Heart right ventricle (tissue), 16 donors: ENCODE measurements at regions not wholly inside any gene's neighbourhood (a gene's known extent, or its start where the extent isn't known, plus 50 kb on each side); places are given as distances from the start of the nearest gene placed in this dataset.

ENCODE experiments used
- ATAC-seq, 8 donors: fragments of 200-7000 bp; cut with Tn5 transposase; one replicate each; pipeline ENCODE4 v1.9.1; 2020; ENCODE audit warnings: mild to moderate bottlenecking in 8 of 8, moderate library complexity in 8 of 8, moderate number of reproducible peaks in 1 of 8
- DNase-seq, 2 donors: peaks; one replicate each; pipeline ENCODE4 v3.0.0-alpha.2; 2020
- H3K27ac ChIP-seq, 10 donors: fragments of 200-600 bp; sonication (generic) in 2 of 10; one replicate each; pipeline versions ENCODE4 v1.5.0 to v1.8.0; 2020 to 2022; ENCODE audit warnings: mild to moderate bottlenecking in 3 of 10
- H3K27me3 ChIP-seq, 7 donors: fragments of 200-600 bp; one replicate each; pipeline ENCODE4 v1.8.0; 2021 to 2022; ENCODE audit warnings: mild to moderate bottlenecking in 2 of 7
- H3K36me3 ChIP-seq, 9 donors: fragments of 200-600 bp; sonication (generic) in 1 of 9; one replicate each; pipeline versions ENCODE4 v1.5.0 to v1.8.0; 2020 to 2022; ENCODE audit warnings: mild to moderate bottlenecking in 2 of 9
- H3K4me1 ChIP-seq, 9 donors: fragments of 200-600 bp; sonication (generic) in 1 of 9; one replicate each; pipeline versions ENCODE4 v1.5.0 to v1.8.0; 2020 to 2022; ENCODE audit warnings: mild to moderate bottlenecking in 4 of 9
- H3K4me3 ChIP-seq, 10 donors: fragments of 200-600 bp; sonication (generic) in 2 of 10; one replicate each; pipeline versions ENCODE4 v1.5.0 to v1.8.0; 2020 to 2022; ENCODE audit warnings: mild to moderate bottlenecking in 7 of 10, moderate library complexity in 2 of 10
- H3K9me3 ChIP-seq, 11 donors: fragments of 200-600 bp in 10 of 11; sonication (generic) in 2 of 11; one replicate each; pipeline versions ENCODE4 v1.5.0 to v1.8.0; 2013 to 2022; ENCODE audit warnings: mild to moderate bottlenecking in 2 of 11, control low read depth in 1 of 11, moderate library complexity in 1 of 11
- WGBS, 2 donors: extraction: QIAGEN DNeasy Blood & Tissue Kit; methylation state at CpG; one replicate each; pipeline ENCODE4 v1.1.7; 2013; ENCODE audit warnings: inconsistent platforms in 1 of 2; 5-methylcytosine and 5-hydroxymethylcytosine counted together
- intact Hi-C, 10 donors: fragments of 100-400 bp; cut with DNase I; formaldehyde crosslinking; loops; one replicate each; pipeline versions ENCODE4 v1.11.1 to v1.14.2; 2022
- TF ChIP-seq, protein P1 (sequence below), 9 donors: fragments of 200-600 bp; sonication (generic) in 2 of 9; IDR thresholded peaks; one replicate each; pipeline versions ENCODE4 v1.5.0 to v1.8.0; 2021 to 2022; ENCODE audit warnings: antibody characterized with exemption in 9 of 9, mild to moderate bottlenecking in 5 of 9, moderate library complexity in 1 of 9
- donor health status: Arrhythmogenic right ventricular cardiomyopathy.
- donor health status: ischemic (EF 13 %, LVEDD 7.1; RV severe dilation, severe dysfunction).
- donor health status: healthy with polysubstance abuse.
- donor health status: DM: no; HTN: yes; CAD: no.
- donor health status: DM: no; HTN: no; CAD: no.
- donor health status: ischemic (EF 25% LVEDD 6.9; RV normal size, moderate dysfunction).
- donor health status: ischemic (EF 25% LVEDD 5.7; RV mildly dilated, moderate dysfunction).
- donor health status: healthy.
- donor health status: DM: yes; HTN: yes; CAD: no.
- donor health status: Ischemic cardiomyopathy.
- donor health status: ischemic (EF 35%, LVEDD 5.7; RV mildly dilated, moderate dysfunction).
- donor health status: nonischemic (EF 11% LVEDD 7.7; RV severe dilation, severe dysfunction).
- donor health status: DM: yes; HTN: yes; CAD: no.
- donor health status: PGD.
- donor health status: ischemic (EF 29% LVEDD 5.4; RV normal size, mild dysfunction).
- donor health status: nonischemic (EF 23%, LVEDD 6.1; RV moderate dilation, normal function).

DNA sequence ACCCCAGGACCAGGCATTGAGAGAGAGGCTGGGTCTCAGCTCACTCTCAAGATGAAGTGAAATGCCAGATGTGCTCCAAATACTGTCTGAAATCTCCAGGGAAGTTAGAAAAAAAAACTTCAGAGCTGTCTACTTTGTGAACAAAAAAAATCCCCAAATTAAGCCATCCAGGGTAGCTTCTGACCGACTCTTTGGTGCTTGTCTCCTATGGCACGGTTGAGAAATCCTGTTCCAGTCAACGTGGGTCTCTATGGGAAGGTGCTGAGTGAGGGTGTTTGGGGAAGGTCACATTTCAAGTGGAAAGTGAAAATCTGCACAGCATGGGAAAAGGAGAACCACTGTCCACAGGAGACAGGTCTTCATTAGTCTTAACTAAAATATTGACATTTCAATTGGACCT is 322.5 kb upstream of the CFAP20DC start:
- H3K27ac ChIP-seq, result no peak overlapping the region
- ATAC-seq, result no peak
- 42 to 50% methylated on average over 3 of the region's 3 CpGs for WGBS, 2 donors
- no peaks in the 10 kb centered on the region for H3K9me3 ChIP-seq
- TF ChIP-seq, protein P1, sequence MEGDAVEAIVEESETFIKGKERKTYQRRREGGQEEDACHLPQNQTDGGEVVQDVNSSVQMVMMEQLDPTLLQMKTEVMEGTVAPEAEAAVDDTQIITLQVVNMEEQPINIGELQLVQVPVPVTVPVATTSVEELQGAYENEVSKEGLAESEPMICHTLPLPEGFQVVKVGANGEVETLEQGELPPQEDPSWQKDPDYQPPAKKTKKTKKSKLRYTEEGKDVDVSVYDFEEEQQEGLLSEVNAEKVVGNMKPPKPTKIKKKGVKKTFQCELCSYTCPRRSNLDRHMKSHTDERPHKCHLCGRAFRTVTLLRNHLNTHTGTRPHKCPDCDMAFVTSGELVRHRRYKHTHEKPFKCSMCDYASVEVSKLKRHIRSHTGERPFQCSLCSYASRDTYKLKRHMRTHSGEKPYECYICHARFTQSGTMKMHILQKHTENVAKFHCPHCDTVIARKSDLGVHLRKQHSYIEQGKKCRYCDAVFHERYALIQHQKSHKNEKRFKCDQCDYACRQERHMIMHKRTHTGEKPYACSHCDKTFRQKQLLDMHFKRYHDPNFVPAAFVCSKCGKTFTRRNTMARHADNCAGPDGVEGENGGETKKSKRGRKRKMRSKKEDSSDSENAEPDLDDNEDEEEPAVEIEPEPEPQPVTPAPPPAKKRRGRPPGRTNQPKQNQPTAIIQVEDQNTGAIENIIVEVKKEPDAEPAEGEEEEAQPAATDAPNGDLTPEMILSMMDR (IDR thresholded peaks at IDR 0.05), result no peak
- H3K4me3 ChIP-seq, result no peak overlapping the region
- H3K36me3 ChIP-seq, result no peaks in the 10 kb centered on the region
- peaks cover 0 to 11% (median 4%) of the 10 kb centered on the region in 9 donors for H3K4me1 ChIP-seq
- no peaks in the 10 kb centered on the region for H3K27me3 ChIP-seq
- no peak for DNase-seq
- intact Hi-C loops, result no loop called here

DNA sequence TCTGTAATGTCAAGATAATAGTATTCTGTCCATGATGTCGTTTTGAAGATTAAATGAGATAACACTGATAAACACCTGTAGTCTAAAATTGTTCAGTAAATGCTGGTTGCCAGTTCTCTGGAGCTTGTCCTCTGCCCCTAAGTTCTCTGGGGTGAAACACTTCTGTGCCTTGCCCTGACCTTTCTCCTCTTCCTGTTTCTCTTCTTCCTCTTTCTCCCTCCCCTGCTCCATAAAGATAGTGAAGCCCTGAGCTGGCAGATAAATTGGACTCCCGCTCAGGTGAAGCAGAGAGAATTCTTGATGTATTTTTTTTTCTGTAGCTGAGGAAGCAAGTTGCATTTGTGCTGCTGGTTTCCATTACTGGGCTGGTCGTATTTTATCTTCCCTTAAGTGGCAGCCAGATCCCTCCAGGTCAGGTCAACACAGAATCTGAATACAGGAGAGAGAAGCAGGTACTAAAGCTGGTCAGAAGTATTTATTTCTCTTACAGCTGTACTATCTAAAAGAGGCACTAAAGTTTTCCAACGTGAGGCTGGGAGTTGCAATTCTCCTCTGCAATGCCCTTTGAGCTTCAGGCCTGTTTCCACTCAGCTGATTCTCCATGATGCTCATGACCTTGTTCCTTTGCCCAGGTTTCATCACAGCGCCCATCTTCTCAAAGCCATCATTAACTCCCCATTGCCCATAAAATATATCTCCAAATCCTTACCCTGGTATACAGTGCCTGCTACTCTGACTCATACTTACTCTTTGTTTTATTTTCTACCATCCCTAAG is 319.3 kb upstream of the CFAP20DC start:
- peaks cover 0 to 8% (median 0%) of the 10 kb centered on the region in 11 donors for H3K9me3 ChIP-seq
- no peak for ATAC-seq
- no peaks in the 10 kb centered on the region for H3K27me3 ChIP-seq
- no peak for DNase-seq
- peaks cover 0 to 5% (median 0%) of the 10 kb centered on the region in 9 donors for H3K4me1 ChIP-seq
- 41 to 42% methylated on average over 5 of the region's 5 CpGs for WGBS, 2 donors
- no peaks in the 10 kb centered on the region for H3K36me3 ChIP-seq
- no peak overlapping the region for H3K27ac ChIP-seq
- no peak overlapping the region for H3K4me3 ChIP-seq
- TF ChIP-seq, protein P1 (IDR thresholded peaks at IDR 0.05), result no peak
- intact Hi-C loops, result no loop called here

DNA sequence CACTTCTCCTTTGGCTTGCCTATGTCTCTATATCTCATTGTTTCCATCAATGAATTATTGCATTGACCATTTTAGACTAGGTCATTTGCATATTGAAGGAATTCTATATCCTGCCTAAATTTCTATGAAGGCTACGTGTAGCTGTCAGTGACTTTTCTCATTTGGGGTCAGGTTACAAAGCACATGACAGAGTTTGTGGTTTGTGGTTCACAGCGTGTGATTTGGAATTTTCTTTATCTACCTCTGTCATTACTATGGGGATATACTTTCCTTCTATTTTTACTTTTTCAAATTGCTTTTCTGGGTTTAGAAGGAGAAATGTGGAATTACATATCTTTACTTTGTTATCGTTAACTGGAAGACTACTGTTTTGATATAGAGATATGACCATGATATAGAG is 317.3 kb upstream of the CFAP20DC start:
- DNase-seq (no peak), ATAC-seq (no peak)
- H3K36me3 ChIP-seq, result no peaks in the 10 kb centered on the region
- H3K9me3 ChIP-seq, result peaks cover 0 to 8% (median 0%) of the 10 kb centered on the region in 11 donors
- intact Hi-C loops, result no loop called here
- WGBS, 2 donors, result 63 to 65% methylated on average over 3 of the region's 3 CpGs
- H3K4me1 ChIP-seq, result peaks cover 0 to 5% (median 0%) of the 10 kb centered on the region in 9 donors
- no peak overlapping the region for H3K27ac ChIP-seq
- H3K4me3 ChIP-seq, result no peak overlapping the region
- TF ChIP-seq, protein P1 (IDR thresholded peaks at IDR 0.05), result no peak
- H3K27me3 ChIP-seq, result no peaks in the 10 kb centered on the region

DNA sequence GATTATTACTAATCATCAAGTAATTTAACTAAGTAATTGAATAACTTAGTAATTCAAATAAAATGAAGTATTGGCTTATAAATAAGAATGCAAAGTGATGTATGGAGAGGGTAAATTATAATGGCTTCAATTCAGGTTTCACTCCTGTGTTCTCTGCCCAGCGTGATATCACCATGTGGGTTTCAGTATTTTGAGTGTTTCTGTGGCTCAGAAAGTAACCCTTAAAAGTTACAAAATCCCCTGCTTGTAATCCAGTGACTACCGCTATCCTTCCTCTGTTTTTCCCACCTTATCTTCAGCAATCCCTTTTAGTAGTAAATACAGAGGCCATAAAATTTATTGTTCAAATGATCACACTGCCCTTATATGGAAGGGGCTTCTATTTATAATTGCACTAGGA is 316.4 kb upstream of the CFAP20DC start:
- DNase-seq (no peak), ATAC-seq (no peak)
- Histone ChIP-seq H3K9me3 (peaks cover 0 to 8% (median 0%) of the 10 kb centered on the region in 11 donors), H3K27me3 (no peaks in the 10 kb centered on the region), H3K27ac (no peak overlapping the region), H3K4me1 (peaks cover 0 to 5% (median 0%) of the 10 kb centered on the region in 9 donors), H3K36me3 (no peaks in the 10 kb centered on the region), H3K4me3 (no peak overlapping the region)
- intact Hi-C loops, result no loop called here
- TF ChIP-seq, protein P1 (IDR thresholded peaks at IDR 0.05), result no peak
- WGBS, 2 donors, result 87 to 92% methylated on average over 2 of the region's 2 CpGs
